ENCODE measurements at regions not wholly inside any gene's neighbourhood (a gene's known extent, or its start where the extent isn't known, plus 50 kb on each side); places are given as distances from the start of the nearest gene placed in this dataset.

- TF ChIP-seq CTCF (IDR thresholded peaks at IDR 0.05; ENCODE audit: poor library complexity, severe bottlenecking) (no peak), TAF1 (IDR thresholded peaks at IDR 0.05; ENCODE audit: low read depth) (no peak)
These were observed 426.8 kb downstream of the VRK1 start (continued) for GRCh38 chr14:97224016-97224415.

GRCh38 chr14:97230051-97230450 lies 432.9 kb downstream of the VRK1 start:
- no peak overlapping the region for H3K9ac ChIP-seq (ENCODE audit: low read length)
- TF ChIP-seq REST (IDR thresholded peaks at IDR 0.05; ENCODE audit: borderline replicate concordance) (no peak), RAD21 (conservative IDR thresholded peaks at IDR 0.05) (no peak), MXI1 (conservative IDR thresholded peaks at IDR 0.05; ENCODE audit: poor library complexity, severe bottlenecking) (no peak), SMC3 (conservative IDR thresholded peaks at IDR 0.05; ENCODE audit: poor library complexity) (no peak), CTCF (IDR thresholded peaks at IDR 0.05; ENCODE audit: poor library complexity, severe bottlenecking) (no peak), EP300 (conservative IDR thresholded peaks at IDR 0.05; ENCODE audit: poor library complexity, severe bottlenecking) (no peak)
- H3K9me2 ChIP-seq (ENCODE audit: insufficient read depth, low read length): no peaks in the 10 kb centered on the region

GRCh38 chr14:97233319-97233985 lies 436.3 kb downstream of the VRK1 start:
- Histone ChIP-seq H3K9ac (ENCODE audit: low read length) (no peak overlapping the region), H3K36me3 (ENCODE audit: insufficient read depth, low read length) (no peaks in the 10 kb centered on the region), H3K27ac (ENCODE audit: low read length) (no peak overlapping the region), H2AFZ (ENCODE audit: low read depth, low read length) (no peak overlapping the region), H3K9me2 (ENCODE audit: insufficient read depth, low read length) (no peaks in the 10 kb centered on the region), H4K20me1 (ENCODE audit: insufficient read depth) (no peaks in the 10 kb centered on the region), H3K9me3 (ENCODE audit: low read length) (no peaks in the 10 kb centered on the region), H3K4me2 (ENCODE audit: low read length) (no peak overlapping the region), H3K27me3 (ENCODE audit: insufficient read depth, low read depth, low read length) (no peaks in the 10 kb centered on the region), H3K79me2 (replicated peaks; ENCODE audit: insufficient read depth, low read length) (no peaks in the 10 kb centered on the region), H3K4me3 (ENCODE audit: low read length) (no peak overlapping the region), H3F3A (ENCODE audit: insufficient read depth, low read length, poor library complexity, severe bottlenecking) (no peaks in the 10 kb centered on the region)
- TF ChIP-seq SMC3 (conservative IDR thresholded peaks at IDR 0.05; ENCODE audit: poor library complexity) (no peak), POLR2AphosphoS5 (IDR thresholded peaks at IDR 0.05) (no peak), MXI1 (conservative IDR thresholded peaks at IDR 0.05; ENCODE audit: poor library complexity, severe bottlenecking) (no peak), CTCF (IDR thresholded peaks at IDR 0.05; ENCODE audit: poor library complexity, severe bottlenecking) (no peak)

More at GRCh38 chr14:97230051-97230450, 432.9 kb downstream of the VRK1 start:
- Histone ChIP-seq H3F3A (ENCODE audit: insufficient read depth, low read length, poor library complexity, severe bottlenecking) (no peaks in the 10 kb centered on the region), H3K36me3 (ENCODE audit: insufficient read depth, low read length) (no peaks in the 10 kb centered on the region), H3K27ac (ENCODE audit: low read length) (no peak overlapping the region), H3K9me3 (ENCODE audit: low read length) (no peaks in the 10 kb centered on the region), H3K4me2 (ENCODE audit: low read length) (no peak overlapping the region), H3K4me3 (ENCODE audit: low read length) (no peak overlapping the region), H3K79me2 (replicated peaks; ENCODE audit: insufficient read depth, low read length) (no peaks in the 10 kb centered on the region), H2AFZ (ENCODE audit: low read depth, low read length) (no peak overlapping the region), H3K27me3 (ENCODE audit: insufficient read depth, low read depth, low read length) (no peaks in the 10 kb centered on the region), H4K20me1 (ENCODE audit: insufficient read depth) (no peaks in the 10 kb centered on the region)

Measured in neural cell (in vitro differentiated cells).